ENCODE measurements at regions not wholly inside any gene's neighbourhood (a gene's known extent, or its start where the extent isn't known, plus 50 kb on each side); places are given as distances from the start of the nearest gene placed in this dataset.

GRCh38 chr14:104516906-104517305 is 62.7 kb upstream of the C14orf180 start:
- H3K9me2 ChIP-seq (ENCODE audit: insufficient read depth) = no peaks in the 10 kb centered on the region
- no peak overlapping the region for H3K9ac ChIP-seq (ENCODE audit: low read length)
- no peak for ATAC-seq
- H3K4me1 ChIP-seq (ENCODE audit: control insufficient read depth in 1 of 2, insufficient read depth in 2 of 2, low read length in 2 of 2) = no peaks in the 10 kb centered on the region
- H3K79me2 ChIP-seq (ENCODE audit: insufficient read depth, low read length) = no peaks in the 10 kb centered on the region
- H3K36me3 ChIP-seq (ENCODE audit: control insufficient read depth in 1 of 2, insufficient read depth in 2 of 2, low read length in 2 of 2) = no peaks in the 10 kb centered on the region
- no peak overlapping the region for H3K27ac ChIP-seq (ENCODE audit: low read depth, low read length)
- intact Hi-C loops (cut with micrococcal nuclease) = no loop called here
- CTCF ChIA-PET = no interaction called here
- RAD21 ChIA-PET (ENCODE audit: low non-redundant PET in 1 of 2, low total read pairs in 2 of 2, uncharacterized antibody in 2 of 2, unreplicated experiment in 2 of 2) = no interaction called here
- no peak for TF ChIP-seq CTCF (IDR thresholded peaks at IDR 0.05 in 2 of 3, conservative IDR thresholded peaks at IDR 0.05 in 1 of 3; ENCODE audit: borderline replicate concordance in 1 of 3, insufficient read depth in 1 of 3, low read depth in 2 of 3, low read length in 2 of 3)
- TF ChIP-seq SRF (IDR thresholded peaks at IDR 0.05; ENCODE audit: low read depth) = no peak
- TF ChIP-seq YY1 (IDR thresholded peaks at IDR 0.05; ENCODE audit: extremely low read depth, insufficient replicate concordance, low read depth, low read length) = no peak
- TF ChIP-seq ZFX (IDR thresholded peaks at IDR 0.05) = no peak
- TF ChIP-seq SP1 (IDR thresholded peaks at IDR 0.05; ENCODE audit: low read depth) = no peak
- no peak for TF ChIP-seq REST (IDR thresholded peaks at IDR 0.05; ENCODE audit: low read depth)
- TF ChIP-seq JUND (IDR thresholded peaks at IDR 0.05) = no peak
- no peak for TF ChIP-seq ELF1 (IDR thresholded peaks at IDR 0.05; ENCODE audit: borderline replicate concordance, low read depth)
- TF ChIP-seq ZNF274 (IDR thresholded peaks at IDR 0.05; ENCODE audit: low read depth, low read length) = no peak
- no peak for TF ChIP-seq TCF7L2 (IDR thresholded peaks at IDR 0.05; ENCODE audit: borderline replicate concordance, extremely low read depth, insufficient read depth, insufficient read length)
- TF ChIP-seq MAX (IDR thresholded peaks at IDR 0.05) = no peak
- no peak for TF ChIP-seq POLR2AphosphoS5 (IDR thresholded peaks at IDR 0.05; ENCODE audit: low read depth, low read length)
- no peak for TF ChIP-seq EZH2 (IDR thresholded peaks at IDR 0.05)
- TF ChIP-seq POLR2A (IDR thresholded peaks at IDR 0.05; ENCODE audit: borderline replicate concordance, extremely low read depth, insufficient read depth, insufficient read length) = no peak
- TF ChIP-seq ATF3 (IDR thresholded peaks at IDR 0.05) = no peak
- no peak for TF ChIP-seq SIN3A (IDR thresholded peaks at IDR 0.05; ENCODE audit: low read depth)
- no peak for TF ChIP-seq CBX3 (IDR thresholded peaks at IDR 0.05; ENCODE audit: low read depth)
- TF ChIP-seq CEBPB (IDR thresholded peaks at IDR 0.05; ENCODE audit: low read depth) = no peak
- no peak overlapping the region for H2AFZ ChIP-seq (ENCODE audit: low read depth, low read length, poor library complexity, severe bottlenecking)
- no peak for DNase-seq (ENCODE audit: low read depth, low spot score)
- H3K27me3 ChIP-seq (ENCODE audit: insufficient read depth, low read length) = peaks cover 9% of the 10 kb centered on the region
- POLR2A ChIA-PET = no interaction called here
- no peak overlapping the region for H3K4me2 ChIP-seq (ENCODE audit: low read length)
- no peak overlapping the region for H3K4me3 ChIP-seq (replicated peaks in 1 of 2; ENCODE audit: low read depth in 1 of 2, low read length in 2 of 2)
- no peaks in the 10 kb centered on the region for H3K9me3 ChIP-seq (ENCODE audit: control insufficient read depth in 1 of 2, insufficient read depth in 1 of 2, low read depth in 1 of 2, low read length in 2 of 2)
- H4K20me1 ChIP-seq (ENCODE audit: insufficient read depth) = no peaks in the 10 kb centered on the region
- BruUV-seq (replicated peaks) = no TSS peak
